ENCODE measurements at regions not wholly inside any gene's neighbourhood (a gene's known extent, or its start where the extent isn't known, plus 50 kb on each side); places are given as distances from the start of the nearest gene placed in this dataset.

GRCh38 chr2:39517622-39518021, 80.5 kb upstream of the MAP4K3 start:
- no peak overlapping the region for H3K4me3 ChIP-seq (ENCODE audit: low read depth in 1 of 3, low read length in 3 of 3)
- H3K4me1 ChIP-seq (ENCODE audit: control insufficient read depth in 4 of 4, insufficient read depth in 4 of 4, low read length in 3 of 4), result peaks cover 4 to 41% (median 32%) of the 10 kb centered on the region in 4 donors
- WGBS, result 63% methylated on average over 2 of the region's 2 CpGs
- H3K27me3 ChIP-seq (ENCODE audit: control insufficient read depth in 4 of 4, insufficient read depth in 4 of 4, low read length in 3 of 4), result no peaks in the 10 kb centered on the region
- TF ChIP-seq REST (IDR thresholded peaks at IDR 0.05) (no peak), CTCF (IDR thresholded peaks at IDR 0.05; ENCODE audit: low read depth, low read length, missing input control) (no peak), NR2F2 (IDR thresholded peaks at IDR 0.05) (no peak), GABPA (IDR thresholded peaks at IDR 0.05 in 1 of 2, conservative IDR thresholded peaks at IDR 0.05 in 1 of 2) (no peak), HNF4A (conservative IDR thresholded peaks at IDR 0.05) (peak in 1 of 2 donors; percentile 47), MAX (IDR thresholded peaks at IDR 0.05) (no peak), TAF1 (conservative IDR thresholded peaks at IDR 0.05) (no peak)
- no peak for DNase-seq (ENCODE audit: low spot score)
- peaks cover 0 to 5% (median 4%) of the 10 kb centered on the region in 4 donors for H3K9me3 ChIP-seq (ENCODE audit: control insufficient read depth in 4 of 4, low read length in 3 of 4)
- H3K9ac ChIP-seq (ENCODE audit: low read depth in 1 of 2, low read length in 2 of 2), result no peak overlapping the region
- H3K27ac ChIP-seq (ENCODE audit: low read depth in 1 of 2, low read length in 2 of 2), result no peak overlapping the region
- H3K36me3 ChIP-seq (ENCODE audit: control insufficient read depth in 4 of 4, insufficient read depth in 3 of 4, low read depth in 1 of 4, low read length in 3 of 4), result peaks cover 0 to 2% (median 0%) of the 10 kb centered on the region in 4 donors

GRCh38 chr2:39519886-39520285, 82.8 kb upstream of the MAP4K3 start:
- peaks cover 5 to 38% (median 26%) of the 10 kb centered on the region in 4 donors for H3K4me1 ChIP-seq (ENCODE audit: control insufficient read depth in 4 of 4, insufficient read depth in 4 of 4, low read length in 3 of 4)
- H3K9ac ChIP-seq (ENCODE audit: low read depth in 1 of 2, low read length in 2 of 2), result no peak overlapping the region
- peaks cover 0 to 2% (median 0%) of the 10 kb centered on the region in 4 donors for H3K36me3 ChIP-seq (ENCODE audit: control insufficient read depth in 4 of 4, insufficient read depth in 3 of 4, low read depth in 1 of 4, low read length in 3 of 4)
- WGBS, result 87% methylated on average over 1 of the region's 1 CpG
- DNase-seq (ENCODE audit: low spot score), result no peak
- H3K4me3 ChIP-seq (ENCODE audit: low read depth in 1 of 3, low read length in 3 of 3), result no peak overlapping the region
- TF ChIP-seq SP1 (IDR thresholded peaks at IDR 0.05), result no peak
- TF ChIP-seq HNF4A (conservative IDR thresholded peaks at IDR 0.05), result no peak
- TF ChIP-seq EGR1 (IDR thresholded peaks at IDR 0.05; ENCODE audit: low read depth in 2 of 2), result no peak
- TF ChIP-seq FOXA1 (IDR thresholded peaks at IDR 0.05), result no peak
- TF ChIP-seq NR2F2 (IDR thresholded peaks at IDR 0.05), result no peak
- no peak for TF ChIP-seq YY1 (IDR thresholded peaks at IDR 0.05)
- TF ChIP-seq ATF3 (IDR thresholded peaks at IDR 0.05), result no peak
- no peak for TF ChIP-seq RXRA (IDR thresholded peaks at IDR 0.05)
- TF ChIP-seq REST (IDR thresholded peaks at IDR 0.05), result no peak
- TF ChIP-seq RAD21 (IDR thresholded peaks at IDR 0.05), result no peak
- TF ChIP-seq JUND (IDR thresholded peaks at IDR 0.05), result no peak
- TF ChIP-seq GABPA (IDR thresholded peaks at IDR 0.05 in 1 of 2, conservative IDR thresholded peaks at IDR 0.05 in 1 of 2), result no peak
- no peak for TF ChIP-seq FOXA2 (IDR thresholded peaks at IDR 0.05)
- TF ChIP-seq CTCF (IDR thresholded peaks at IDR 0.05; ENCODE audit: low read depth, low read length, missing input control), result no peak
- TF ChIP-seq HNF4G (IDR thresholded peaks at IDR 0.05), result no peak
- TF ChIP-seq ZBTB33 (IDR thresholded peaks at IDR 0.05), result no peak
- TF ChIP-seq TAF1 (conservative IDR thresholded peaks at IDR 0.05), result no peak
- TF ChIP-seq MAX (IDR thresholded peaks at IDR 0.05), result no peak
- no peak overlapping the region for H3K27ac ChIP-seq (ENCODE audit: low read depth in 1 of 2, low read length in 2 of 2)
- peaks cover 0 to 5% (median 4%) of the 10 kb centered on the region in 4 donors for H3K9me3 ChIP-seq (ENCODE audit: control insufficient read depth in 4 of 4, low read length in 3 of 4)
- no peaks in the 10 kb centered on the region for H3K27me3 ChIP-seq (ENCODE audit: control insufficient read depth in 4 of 4, insufficient read depth in 4 of 4, low read length in 3 of 4)
